PC-3 (cell line): ENCODE measurements at regions not wholly inside any gene's neighbourhood (a gene's known extent, or its start where the extent isn't known, plus 50 kb on each side); places are given as distances from the start of the nearest gene placed in this dataset.

Experiments
- EZH2 ChIP-seq: fragments of 300-600 bp; sonication (generic); IDR thresholded peaks from one replicate; pipeline ENCODE4 v1.6.1; 2017; ENCODE audit warnings: antibody characterized with exemption, mild to moderate bottlenecking, low read length; ENCODE audit not compliant: unreplicated experiment
- EZH2phosphoT487 ChIP-seq: fragments of 300-600 bp; sonication (generic); IDR thresholded peaks from 2 replicates; pipeline ENCODE4 v1.6.1; 2018; ENCODE audit warnings: mild to moderate bottlenecking, antibody characterized with exemption, low read length, borderline replicate concordance
- TF ChIP-seq, protein P1 (sequence below): fragments of 300-600 bp; sonication (generic); conservative IDR thresholded peaks from 2 replicates; pipeline ENCODE4 v1.5.1; 2017; ENCODE audit warnings: antibody characterized with exemption, low read depth, mild to moderate bottlenecking, low read length

DNA sequence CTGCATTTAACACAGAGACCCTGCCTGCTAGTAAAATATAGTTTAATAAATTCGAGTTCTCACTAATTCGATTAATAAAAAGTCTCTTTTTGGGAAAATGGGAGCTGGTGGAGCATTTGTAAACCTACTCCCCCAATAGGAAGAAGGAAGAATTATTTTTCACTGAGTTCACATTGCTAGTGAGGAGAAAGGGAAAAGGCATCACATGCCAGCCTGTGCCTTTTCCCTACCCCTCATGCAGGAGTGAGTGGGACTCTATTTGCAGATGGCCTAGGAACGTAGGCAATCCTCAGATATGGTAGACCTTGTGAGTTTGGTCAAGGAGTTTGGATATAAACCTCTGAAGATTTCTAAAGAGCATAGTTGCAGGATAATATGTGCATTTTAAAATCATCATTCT, 218.4 kb upstream of the TRIB2 start:
- TF ChIP-seq, protein P1, sequence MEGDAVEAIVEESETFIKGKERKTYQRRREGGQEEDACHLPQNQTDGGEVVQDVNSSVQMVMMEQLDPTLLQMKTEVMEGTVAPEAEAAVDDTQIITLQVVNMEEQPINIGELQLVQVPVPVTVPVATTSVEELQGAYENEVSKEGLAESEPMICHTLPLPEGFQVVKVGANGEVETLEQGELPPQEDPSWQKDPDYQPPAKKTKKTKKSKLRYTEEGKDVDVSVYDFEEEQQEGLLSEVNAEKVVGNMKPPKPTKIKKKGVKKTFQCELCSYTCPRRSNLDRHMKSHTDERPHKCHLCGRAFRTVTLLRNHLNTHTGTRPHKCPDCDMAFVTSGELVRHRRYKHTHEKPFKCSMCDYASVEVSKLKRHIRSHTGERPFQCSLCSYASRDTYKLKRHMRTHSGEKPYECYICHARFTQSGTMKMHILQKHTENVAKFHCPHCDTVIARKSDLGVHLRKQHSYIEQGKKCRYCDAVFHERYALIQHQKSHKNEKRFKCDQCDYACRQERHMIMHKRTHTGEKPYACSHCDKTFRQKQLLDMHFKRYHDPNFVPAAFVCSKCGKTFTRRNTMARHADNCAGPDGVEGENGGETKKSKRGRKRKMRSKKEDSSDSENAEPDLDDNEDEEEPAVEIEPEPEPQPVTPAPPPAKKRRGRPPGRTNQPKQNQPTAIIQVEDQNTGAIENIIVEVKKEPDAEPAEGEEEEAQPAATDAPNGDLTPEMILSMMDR, result peak; percentile 26; the same call in 1 of the 2 replicates
- no peak for TF ChIP-seq EZH2
- no peak for TF ChIP-seq EZH2phosphoT487
